ENCODE measurements at regions not wholly inside any gene's neighbourhood (a gene's known extent, or its start where the extent isn't known, plus 50 kb on each side); places are given as distances from the start of the nearest gene placed in this dataset.

GRCh38 chr12:5195691-5196090, 152.0 kb downstream of the KCNA5 start:
- no peak for DNase-seq (ENCODE audit: low read depth)

GRCh38 chr12:5197131-5197530, 153.5 kb downstream of the KCNA5 start:
- peak; percentile 84 for DNase-seq (ENCODE audit: low read depth)

- DNase-seq (ENCODE audit: low read depth): no peak
Observed at GRCh38 chr12:5197656-5198055, 154.0 kb downstream of the KCNA5 start.

DNA sequence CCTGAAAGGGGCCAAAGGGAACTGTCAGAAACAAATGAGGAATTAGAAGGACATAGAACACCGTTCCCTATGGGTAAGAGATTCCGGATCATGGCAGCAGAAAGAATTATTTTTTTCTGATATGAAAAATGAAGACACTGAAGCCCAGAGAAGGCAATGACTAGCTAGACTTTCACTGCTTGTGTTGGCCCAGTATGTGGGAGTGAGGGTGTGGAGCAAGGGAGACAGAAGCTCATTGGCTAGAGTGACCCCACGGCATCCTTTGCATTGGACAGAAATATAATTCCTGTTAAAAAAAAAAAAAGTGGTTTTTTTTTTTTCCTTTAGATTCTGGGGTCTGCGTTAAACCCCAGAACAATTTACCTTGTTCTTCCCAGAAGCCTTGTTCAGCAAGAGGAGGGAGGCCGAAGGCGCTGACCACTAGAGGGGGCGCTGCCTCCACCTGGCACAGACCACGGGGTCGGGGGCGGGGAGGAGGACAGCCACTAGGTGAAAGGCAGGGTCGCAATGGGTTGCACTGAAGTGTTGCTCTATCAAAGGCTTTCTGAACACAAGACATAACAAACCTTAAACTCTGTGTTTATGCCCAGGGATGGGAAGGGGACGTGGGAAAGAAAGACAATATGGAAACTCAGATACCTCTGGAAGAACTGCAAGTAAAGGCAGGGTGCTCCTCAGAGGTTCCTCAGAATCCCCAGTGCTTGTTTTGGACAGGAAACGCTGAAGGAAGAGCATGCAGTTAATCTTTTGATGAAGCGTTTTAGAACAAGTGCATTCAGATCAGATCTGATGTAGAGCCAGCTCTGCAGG, 156.8 kb downstream of the KCNA5 start:
- peak; percentile 31 for DNase-seq (ENCODE audit: low read depth)

DNA sequence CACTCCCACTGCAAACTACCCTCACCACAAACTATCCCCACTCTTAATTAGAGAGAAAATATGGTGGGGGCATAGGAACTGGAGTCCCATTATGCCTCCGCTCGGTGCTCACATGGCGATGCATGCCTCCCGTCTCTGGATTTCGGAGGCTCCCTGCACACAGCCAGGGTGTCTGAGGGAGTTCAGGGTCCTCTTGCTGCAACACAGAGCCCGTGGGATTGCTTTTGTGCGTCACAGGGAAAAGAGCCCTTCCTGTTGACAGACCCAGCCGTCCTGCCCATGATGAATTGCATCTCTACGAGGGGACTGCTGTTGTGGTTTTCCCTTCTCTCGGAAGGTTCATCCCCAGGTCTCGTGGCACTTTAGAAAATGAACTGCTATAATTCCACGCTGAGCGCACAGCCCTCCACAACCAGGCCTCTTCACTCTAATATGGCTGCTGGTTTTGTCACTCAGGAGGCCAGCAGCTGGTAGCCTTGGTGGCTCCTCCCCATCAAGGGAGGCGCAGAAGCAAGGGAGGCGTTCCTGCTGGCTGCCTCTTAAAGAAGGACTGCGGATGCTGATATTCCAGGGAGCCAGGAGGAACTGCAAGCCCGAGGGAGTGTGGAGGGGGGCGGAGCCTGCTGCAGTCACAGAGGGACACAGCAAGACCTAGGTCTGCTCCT, 158.0 kb downstream of the KCNA5 start:
- no peak for DNase-seq (ENCODE audit: low read depth)

DNA sequence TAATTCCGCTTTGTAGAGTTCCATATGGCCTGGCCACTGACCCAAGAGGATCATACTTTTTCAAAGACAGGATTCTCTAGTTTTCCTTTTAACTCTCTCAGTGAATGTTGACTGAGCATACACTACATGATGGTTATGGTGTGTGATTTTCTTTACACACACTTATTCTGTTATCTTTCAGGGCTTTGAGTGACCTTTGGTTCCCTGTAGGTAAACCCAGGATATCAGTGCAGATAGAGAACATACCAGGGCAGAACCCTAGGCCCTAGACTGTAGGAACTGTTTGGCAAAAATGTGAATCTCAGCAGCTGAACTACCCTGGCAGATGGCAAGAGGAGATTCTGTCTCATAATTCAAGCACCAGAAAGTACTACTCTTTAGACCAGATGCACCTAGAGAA, 159.6 kb downstream of the KCNA5 start:
- no peak for DNase-seq (ENCODE audit: low read depth)

DNA sequence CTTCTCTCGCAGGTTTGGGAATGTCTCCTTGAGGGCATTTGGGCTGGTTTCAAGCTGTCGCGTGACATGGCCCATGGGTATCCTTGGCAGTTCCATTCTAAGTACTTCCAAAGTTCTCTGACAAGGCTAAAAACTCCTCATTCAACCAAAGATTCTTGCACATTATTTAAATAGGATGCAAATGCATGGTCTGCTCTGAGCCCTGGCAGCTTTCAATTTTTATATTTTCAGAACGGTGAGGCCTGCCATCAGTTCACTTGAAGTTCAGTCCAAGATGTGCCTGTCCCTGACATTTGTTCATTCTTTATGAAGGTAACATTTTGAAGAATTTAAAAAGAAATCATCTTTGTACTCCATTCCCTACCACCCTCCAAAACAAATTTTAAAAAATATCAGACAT, 160.0 kb downstream of the KCNA5 start:
- DNase-seq (ENCODE audit: low read depth): no peak

DNA sequence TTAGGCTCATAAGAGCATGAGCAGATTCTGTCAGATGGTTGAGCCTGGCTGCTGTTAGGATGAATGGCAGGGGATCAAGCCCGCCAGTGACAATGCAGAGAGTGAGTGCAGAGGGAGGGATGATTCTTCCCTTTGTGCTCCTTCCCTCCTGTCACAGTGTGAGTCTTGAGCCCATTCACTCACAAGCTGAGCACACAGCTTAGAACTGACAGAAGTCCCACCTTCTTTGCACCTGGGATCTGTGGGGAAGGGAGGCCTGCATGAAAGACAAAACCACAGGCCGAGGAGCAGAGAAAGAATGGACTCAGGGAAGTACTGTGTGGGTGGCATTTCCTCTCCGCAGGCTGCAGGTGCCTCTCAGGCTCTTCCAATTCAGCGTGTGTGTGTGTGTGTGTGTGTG, 160.6 kb downstream of the KCNA5 start:
- DNase-seq (ENCODE audit: low read depth): no peak

DNA sequence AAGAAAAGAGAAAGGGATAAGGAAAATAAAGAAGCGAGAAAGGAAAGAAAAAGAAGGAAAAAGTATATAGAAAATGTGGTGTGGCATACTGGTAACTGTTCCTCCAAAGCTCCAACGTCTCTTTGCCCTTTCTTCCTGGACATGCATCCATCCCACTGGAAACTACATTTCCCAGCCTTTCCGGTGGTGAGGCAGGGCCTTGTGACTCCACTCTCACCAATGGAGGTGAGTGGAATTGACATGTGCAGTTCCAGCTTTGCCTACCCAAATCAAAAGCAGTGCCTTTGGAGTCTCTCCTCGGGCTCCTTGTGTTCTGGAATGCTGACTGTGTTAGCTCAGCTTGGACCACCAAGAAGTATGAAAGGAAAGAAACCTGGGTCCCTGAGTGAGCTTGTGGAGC, 161.2 kb downstream of the KCNA5 start:
- DNase-seq (ENCODE audit: low read depth): no peak

- DNase-seq (ENCODE audit: low read depth): no peak
Observed at GRCh38 chr12:5206401-5207175, 162.9 kb downstream of the KCNA5 start.

- DNase-seq (ENCODE audit: low read depth): no peak
Observed at GRCh38 chr12:5210179-5210922, 166.7 kb downstream of the KCNA5 start.

DNA sequence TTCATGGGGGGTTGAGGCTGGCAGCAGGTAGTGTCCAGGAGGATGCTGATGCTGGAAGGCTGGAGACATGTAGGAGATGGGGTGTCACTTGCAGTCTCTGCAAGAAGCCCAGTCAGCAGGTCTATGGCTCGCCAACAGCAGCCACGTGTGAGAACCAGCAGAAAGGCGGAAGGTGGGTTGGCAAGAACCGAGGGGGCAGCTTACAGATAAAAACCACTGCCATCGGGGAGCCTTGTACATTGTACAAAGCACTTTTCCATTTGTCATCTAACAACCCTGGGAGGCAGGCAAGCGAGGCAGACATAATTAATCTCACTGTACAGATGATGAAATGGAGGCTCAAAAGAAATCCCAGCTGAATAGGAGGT, 167.2 kb downstream of the KCNA5 start:
- DNase-seq (ENCODE audit: low read depth): no peak

GRCh38 chr12:5213336-5213735, 169.7 kb downstream of the KCNA5 start:
- no peak for DNase-seq (ENCODE audit: low read depth)

DNA sequence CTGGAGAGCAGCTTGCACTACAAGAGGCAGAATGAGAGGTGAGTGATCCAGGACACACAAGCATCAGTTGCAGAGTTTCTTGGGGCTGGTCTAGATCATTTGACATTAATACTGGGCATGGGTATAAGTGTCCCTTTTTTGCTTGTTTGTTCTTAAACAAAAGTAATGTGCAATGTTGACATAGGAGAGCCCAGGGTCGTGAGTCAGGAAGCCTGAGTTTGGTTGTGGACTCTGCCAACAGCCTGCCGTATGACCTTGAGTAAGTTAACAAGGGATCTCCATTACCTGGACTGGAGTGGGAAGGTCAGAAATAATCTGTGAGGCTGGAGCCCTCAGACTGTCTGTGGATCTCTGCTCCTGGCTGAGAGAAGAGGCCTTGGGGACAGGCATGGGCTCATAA, 170.3 kb downstream of the KCNA5 start:
- no peak for DNase-seq (ENCODE audit: low read depth)

GRCh38 chr12:5217936-5218335, 174.3 kb downstream of the KCNA5 start:
- DNase-seq (ENCODE audit: low read depth): no peak

DNA sequence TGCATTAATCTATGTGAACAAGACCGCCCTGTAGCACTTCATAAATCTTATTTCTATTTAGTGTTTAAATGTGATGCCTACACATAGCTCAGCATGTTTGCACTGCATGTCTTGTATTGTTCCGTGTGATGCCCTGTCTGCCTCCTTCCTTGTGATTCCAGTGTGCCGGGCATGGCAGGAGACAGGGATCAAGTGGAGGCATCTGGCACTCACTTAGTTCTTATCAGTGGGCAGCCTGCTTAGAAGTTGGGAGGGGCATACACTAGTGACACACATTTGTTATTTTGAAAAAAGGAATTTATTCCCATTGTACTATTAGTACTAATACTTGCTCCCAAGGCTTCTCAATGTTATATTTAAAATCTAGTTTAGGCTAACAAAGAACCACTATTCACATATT, 176.4 kb downstream of the KCNA5 start:
- DNase-seq (ENCODE audit: low read depth): no peak

GRCh38 chr12:5220835-5221234, 177.2 kb downstream of the KCNA5 start:
- peak; percentile 78 for DNase-seq (ENCODE audit: low read depth)

DNA sequence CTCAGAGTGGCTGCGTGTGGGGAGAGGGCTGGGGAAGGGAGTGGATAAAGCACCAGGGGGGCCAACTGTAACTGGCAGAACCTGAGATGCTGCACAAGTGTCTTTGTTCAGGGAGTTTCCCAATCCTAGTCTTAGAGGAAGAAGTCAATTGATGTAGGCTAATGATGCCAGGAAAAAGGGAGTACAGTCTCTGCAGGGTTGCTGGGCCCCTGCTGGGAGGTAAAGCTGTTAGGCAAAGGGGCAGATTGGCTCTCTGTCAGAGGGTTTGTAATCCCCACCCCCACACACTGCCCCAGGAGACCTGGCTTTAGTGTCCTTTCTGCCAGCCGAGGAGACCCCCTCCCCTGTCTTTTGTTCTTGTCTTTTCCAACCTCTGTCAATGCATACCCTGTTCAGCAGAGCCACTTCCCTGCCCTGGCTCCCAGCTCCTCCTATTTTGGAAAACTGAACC, 178.4 kb downstream of the KCNA5 start:
- no peak for DNase-seq (ENCODE audit: low read depth)

DNA sequence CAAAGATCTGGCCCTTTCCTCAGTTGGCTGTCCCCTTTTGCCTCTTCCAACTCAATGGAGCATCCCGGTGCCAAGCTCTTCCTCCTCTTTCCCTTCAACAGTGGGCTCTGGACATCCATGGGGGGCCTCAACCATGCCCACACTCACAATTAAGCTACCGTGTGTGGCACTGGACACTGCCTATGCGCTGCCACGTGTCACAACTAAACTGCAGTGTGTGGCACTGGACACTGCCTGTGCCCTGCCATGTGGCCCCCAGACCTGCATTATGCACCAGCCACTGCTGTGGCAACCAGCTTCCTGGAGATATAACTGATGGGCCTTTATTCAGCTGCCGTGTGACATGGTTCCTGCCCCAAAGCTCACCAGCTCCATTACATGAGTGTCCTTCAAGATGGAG, 179.1 kb downstream of the KCNA5 start:
- DNase-seq (ENCODE audit: low read depth): no peak

DNA sequence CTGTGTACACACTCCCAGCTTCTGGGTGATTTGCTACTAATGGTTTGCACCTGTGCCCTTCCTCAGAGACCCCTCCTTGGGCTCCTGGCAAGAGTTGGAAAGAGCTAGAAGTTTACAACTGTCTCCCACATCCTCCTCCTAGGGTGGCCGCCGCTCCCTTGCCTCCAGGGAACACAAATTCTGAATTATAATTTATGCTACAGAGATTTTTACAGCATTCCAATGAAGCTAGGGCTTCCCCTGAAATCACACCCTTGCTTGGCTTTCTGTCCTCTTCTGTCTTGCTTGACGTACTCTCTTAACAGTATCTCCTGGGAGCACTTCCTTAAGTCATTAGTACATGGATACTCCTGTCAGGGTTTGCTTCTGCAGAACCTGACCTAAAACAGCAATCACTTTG, 180.2 kb downstream of the KCNA5 start:
- DNase-seq (ENCODE audit: low read depth): no peak

GRCh38 chr12:5226581-5226980, 182.9 kb downstream of the KCNA5 start:
- no peak for DNase-seq (ENCODE audit: low read depth)
